Stimulated activated CD8-positive, alpha-beta memory T cell treated with anti-CD3 and anti-CD28 coated beads, Interleukin-12 subunit alpha, Interleukin-12 subunit beta, amount 100 ng/mL, for 24 hours (primary cell): ENCODE measurements at regions not wholly inside any gene's neighbourhood (a gene's known extent, or its start where the extent isn't known, plus 50 kb on each side); places are given as distances from the start of the nearest gene placed in this dataset.

Experiments
- DNase-seq: peaks from one replicate; pipeline ENCODE4 v3.0.0-alpha.2; 2020; ENCODE audit errors: extremely low read depth

DNA sequence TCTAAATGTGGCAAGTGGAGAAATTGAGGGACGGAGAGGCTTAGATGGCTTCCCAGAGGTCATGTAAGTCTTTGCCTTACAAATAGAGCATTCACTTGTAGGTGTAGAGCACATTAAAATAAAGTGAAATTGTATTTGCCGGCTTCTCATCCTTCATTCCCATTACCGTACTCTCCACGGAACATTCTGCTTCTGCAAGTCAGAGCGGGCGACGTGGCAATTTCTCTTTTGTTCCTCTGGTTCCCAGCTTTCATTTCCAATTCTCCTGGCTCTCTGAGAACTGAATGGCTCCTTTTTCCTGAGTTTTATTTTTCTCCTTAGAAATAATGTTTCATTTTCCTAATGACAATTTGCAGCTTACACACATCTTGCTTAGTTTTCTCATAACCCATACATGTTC, 51.3 kb upstream of the PFKP start:
- DNase-seq: no peak

DNA sequence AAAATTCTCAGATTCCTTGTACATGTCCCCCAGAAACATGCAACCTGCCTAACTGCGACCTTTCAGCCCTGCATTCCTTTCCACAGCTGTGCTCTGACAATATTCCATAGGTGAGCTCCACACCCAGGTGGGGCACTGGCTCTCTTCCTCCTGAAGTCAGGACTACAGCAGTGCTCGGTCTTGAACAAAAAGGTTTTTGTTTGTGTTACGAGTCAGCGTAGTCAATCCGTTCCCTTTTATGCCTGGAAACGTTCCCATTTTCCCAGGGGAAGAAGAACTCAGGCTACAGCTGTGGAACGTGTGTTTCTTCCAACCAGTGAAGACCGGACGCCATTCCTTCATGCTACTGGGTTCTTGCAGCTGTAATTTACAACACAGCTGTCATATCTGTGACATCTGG, 52.4 kb upstream of the PFKP start:
- DNase-seq: no peak

DNA sequence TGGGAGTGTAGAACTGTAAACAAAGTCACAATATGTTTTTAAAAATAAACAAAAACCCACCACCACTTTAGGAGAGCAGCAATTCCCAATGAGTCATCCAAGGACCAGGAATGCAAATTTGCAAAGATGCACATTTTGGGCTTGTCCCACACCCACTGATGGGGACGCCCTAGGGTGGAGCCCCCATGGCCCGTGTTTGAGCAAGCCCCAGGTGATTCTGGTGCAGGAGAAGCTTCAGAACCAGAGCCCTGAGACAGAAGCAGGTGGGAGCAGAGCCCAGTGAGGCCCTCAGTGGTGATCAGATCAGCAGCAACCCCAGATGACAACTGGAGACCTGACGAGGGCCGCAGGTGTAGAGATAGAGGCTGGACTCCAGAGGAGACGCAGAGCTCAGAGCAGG, 55.1 kb upstream of the PFKP start:
- DNase-seq: no peak

DNA sequence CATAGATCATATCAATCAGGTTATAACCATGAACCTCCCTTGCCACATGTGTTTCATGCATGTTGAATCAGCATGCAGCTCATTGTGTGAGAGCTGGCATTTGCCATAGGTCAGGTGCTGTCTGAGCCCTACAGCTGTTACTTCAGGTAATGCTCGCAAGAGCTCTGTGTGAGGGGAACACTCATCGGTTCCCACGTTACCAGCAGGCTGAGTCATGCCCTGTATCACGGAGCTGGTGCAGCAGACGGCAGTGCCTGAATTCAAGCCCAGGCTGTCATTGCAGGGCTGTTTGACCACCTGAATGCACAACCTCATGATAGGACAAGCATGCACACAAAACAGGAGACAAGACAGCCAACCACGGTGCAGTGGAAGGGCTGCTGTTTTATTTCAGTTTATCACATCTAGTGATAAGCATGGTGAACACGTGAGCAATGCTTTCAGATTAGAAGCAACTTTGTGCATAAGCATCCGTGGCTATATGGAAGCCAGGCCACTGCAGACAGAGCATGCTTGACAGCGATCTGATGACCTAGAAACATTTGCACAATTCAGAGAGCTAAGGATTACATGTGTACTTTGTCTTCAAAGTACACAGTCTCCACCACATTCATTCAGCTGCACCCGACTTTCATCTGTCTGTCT, 56.4 kb upstream of the PFKP start:
- no peak for DNase-seq

DNA sequence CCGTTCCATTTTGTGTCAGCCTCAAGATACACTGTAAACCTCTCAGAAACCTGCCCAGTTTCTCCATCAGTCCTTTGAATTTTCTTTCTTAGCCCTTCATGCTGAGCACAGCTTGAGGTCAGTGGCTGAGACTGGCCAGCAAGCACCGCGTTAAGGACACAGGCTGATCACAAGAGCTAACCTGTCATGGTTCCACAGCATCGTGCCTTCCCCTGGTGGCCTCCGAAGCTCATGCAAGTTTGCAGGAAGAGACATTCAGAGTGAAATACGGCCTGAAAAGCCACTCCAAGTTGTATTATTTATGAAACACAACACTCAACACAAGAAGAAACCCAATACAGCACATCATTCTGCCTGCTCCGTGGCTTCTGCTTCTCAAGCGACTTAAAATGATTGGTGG, 57.0 kb upstream of the PFKP start:
- no peak for DNase-seq

DNA sequence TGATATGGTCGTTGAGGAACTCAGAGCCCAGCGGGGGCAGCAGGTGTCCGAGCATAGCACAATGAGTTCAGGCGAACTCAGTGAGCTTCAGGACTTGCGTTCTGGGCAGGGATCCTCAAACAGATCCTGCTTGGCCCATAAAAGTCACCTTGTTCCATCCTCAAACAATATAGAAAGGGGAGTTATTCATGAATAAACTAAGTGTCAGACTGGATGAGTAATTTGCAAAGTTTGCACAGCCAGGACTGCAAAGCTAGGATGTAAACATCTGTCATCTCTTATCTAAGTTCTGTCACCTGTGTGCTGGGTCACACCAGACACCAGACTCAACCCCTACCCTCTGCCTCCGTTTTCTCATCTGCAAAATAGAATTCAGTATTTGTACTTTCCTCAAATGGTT, 58.0 kb upstream of the PFKP start:
- no peak for DNase-seq

DNA sequence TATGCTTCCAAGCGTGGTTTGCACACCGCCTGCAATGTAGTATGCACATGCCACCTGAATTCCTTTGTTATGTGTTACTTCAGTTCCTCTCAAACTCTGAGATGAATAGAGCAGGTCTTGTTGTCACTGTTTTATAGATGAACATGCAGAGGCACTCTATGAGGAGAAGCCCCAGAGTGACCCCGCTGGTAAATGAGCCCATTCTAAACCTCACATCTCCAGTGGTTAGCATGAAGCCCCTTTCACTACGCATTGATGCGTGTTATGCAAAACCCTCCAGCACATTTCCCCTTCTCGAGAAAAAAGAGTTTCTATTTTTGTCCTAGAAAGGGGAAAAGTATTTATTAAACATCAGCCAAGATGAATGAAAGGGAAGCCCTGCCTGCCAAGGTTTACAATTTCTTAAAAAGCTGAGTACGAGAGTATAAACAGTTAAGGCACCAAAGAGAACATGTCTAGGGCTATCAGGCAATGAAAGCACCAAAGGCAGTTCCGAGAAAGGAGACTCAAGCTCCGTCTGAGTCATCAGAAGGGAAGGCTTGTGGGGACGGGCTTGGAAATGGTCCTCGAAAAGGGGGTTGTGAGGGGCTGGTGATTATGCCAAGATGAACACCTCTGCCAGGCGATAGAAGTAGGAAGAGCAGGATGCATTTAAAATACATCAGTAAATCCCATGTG, 58.7 kb upstream of the PFKP start:
- no peak for DNase-seq

DNA sequence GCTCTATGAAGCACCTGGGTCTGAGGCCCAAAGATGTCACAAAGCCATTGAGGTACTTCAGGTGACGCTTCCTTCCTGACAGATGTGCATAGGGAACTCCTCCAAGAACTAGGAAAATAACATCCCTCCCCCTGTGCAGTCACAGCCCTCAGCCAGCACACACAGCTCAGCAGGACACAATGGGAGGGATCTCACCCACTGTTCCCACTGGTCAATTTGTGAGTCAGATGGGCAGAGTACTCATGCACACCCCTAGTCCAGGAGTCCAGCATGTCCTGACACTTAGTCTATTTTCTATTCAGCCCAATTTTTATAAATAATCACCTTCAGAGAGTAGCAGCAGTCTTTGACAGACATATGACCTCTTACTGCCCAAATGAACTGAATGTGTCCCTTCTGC, 60.7 kb upstream of the PFKP start:
- DNase-seq: no peak

DNA sequence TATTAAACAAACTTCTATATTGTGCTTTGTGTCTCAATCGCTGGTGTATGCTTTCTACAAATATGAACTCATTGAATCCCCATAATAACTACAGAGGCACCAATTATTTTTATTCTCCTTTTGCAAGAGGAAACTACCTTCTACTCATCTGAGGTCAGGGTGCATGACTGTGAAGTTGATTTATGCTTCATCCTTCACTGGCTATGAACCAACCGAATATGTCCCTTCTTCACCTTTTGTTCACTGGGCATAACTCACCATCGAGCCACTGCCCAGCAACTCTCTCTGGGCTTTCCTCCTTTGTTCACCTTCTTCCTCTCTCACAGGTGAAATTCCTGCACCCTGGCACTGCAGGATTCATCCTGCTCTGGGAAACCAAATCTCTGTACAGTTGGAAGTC, 61.3 kb upstream of the PFKP start:
- no peak for DNase-seq

DNA sequence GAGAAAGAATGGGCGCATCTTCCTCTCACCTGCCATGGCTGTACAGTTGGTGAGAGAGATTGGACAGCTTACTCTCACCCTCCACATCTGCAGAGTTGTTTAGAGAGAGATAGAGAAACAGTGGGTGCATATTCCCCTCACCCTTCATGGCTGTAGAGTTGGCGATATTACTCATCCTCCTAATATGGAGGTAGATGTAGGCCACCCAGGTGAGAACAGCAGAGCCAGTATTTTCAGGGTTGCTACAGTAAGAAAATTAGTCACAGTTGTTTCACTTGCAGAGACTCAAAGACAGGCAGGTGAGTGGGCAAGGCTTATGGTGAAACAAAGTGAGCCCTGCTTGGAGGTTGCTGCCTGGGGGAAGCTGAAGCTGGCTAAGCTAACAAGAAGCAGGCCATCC, 65.0 kb upstream of the PFKP start:
- DNase-seq: no peak

DNA sequence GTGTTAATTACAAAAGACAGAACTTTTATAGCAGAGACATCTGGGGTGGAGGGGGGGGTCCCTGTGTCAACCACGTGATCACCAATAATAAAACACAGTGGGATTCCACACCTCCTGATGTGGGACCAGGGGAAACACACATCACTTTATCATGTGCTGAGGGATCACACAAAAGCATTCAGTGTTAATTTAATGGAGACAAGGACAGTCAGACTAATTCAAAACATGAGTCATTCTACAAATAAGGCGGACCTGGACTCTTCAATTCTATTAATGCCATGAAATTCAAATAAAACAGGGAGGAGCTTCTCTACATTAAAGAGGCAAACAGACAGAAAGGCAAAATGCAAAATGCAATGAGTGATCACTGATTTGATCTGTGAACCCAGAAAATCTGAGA, 67.3 kb upstream of the PFKP start:
- no peak for DNase-seq

DNA sequence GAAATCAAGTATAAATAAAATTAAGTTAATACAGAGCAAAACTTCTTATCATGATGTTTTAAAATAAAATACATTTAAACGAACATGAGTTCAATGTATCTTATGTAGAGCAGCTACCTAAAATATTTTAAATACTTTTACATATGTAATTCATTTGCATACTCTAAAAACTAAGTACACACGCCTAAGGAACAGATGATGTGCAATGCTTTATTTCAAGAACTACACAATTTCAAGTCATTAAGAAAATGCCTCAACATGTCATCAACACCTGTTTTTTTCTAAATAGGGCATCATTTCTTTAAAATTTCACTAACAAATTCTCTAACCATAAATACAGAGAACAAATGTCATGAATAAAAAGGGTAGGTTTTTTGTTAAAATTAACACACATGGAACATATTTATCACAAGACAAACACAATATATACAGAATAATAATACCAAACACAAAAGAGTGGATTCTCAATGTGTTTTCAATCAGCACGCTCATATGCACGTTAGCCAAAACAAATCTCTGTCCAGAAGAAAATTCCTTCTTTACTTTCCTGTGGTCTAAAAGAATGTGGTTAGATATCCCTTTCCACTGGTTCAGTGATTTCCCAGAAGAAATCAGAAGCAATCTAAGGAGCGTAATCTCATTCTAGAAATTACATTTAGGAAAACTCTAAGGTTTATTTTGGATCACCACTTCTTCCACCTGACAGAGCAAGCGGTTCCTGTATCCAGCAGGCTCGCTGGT, 73.0 kb upstream of the PFKP start:
- no peak for DNase-seq

DNA sequence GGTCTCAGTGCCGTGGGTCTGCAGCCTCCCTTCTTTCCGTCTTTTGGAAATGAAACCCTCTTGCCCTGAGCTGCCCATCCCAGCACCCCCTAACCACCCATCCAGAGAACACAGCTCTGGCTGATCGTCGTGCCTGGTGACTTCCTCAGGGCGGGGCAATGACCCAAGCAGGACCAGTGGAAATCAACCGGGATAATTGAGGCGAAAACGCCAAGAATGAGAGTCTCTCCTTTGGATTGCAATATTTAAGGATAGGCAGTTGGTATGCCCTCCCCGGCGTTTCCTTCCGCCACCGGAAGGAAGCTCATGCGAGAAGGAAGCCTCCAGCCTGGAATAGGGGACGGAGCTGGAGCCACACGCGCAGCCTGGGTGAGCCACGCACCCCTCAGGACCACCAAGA, 73.7 kb upstream of the PFKP start:
- no peak for DNase-seq

DNA sequence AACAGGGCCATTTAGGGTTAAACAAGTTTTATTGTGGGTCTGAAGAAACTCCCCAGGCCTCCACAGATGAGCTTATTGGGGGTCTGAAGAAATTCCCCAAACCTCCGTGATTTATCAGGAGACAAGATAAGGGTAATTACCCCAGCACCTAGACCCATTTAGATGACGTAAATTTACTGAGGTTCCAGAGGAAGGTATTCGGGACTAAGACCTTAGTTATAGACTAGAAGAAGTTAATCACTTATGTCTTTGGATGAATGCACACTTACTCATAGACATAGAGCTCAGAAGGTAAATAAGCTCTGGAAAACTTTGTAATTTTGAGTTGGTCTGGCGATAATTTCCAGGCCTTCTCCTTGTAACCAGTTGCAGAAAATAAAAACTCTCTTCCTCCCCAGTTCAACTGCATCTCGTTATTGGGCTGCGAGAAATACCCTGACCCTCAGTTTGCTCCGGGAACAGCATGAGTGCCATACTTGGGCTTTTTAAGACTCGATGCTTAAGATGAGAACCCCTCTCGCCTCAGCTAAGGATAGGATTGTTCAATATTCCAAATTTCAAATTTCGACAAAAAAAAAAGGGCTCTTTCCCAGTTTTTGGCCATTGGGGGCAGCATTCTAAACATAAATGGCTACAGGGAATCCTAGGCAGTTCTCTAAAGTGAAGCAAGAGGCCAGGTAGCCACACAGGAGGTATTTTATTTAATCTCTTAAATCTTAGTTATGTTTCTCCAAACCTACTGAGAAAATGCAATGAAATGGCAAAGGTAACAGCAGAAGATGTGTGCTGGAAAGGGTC, 74.7 kb upstream of the PFKP start:
- no peak for DNase-seq

DNA sequence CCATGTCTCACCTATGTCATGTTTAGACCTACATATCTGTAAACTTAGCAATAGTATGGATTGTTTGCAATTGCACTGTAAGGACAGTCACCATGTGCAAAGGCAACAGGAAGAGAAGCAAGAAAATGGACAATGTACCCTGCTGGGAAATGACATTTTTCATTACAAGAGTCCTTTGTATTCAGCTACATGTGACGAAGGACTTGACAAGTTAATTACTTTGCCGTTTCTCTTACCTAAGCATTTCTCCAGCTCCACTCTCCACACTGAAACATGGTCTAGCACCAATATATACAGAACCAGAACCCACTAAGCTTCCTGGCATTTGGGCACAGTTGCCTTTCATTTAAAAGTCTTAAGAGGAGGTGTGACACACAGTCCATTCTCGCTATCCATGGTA, 76.6 kb upstream of the PFKP start:
- no peak for DNase-seq

DNA sequence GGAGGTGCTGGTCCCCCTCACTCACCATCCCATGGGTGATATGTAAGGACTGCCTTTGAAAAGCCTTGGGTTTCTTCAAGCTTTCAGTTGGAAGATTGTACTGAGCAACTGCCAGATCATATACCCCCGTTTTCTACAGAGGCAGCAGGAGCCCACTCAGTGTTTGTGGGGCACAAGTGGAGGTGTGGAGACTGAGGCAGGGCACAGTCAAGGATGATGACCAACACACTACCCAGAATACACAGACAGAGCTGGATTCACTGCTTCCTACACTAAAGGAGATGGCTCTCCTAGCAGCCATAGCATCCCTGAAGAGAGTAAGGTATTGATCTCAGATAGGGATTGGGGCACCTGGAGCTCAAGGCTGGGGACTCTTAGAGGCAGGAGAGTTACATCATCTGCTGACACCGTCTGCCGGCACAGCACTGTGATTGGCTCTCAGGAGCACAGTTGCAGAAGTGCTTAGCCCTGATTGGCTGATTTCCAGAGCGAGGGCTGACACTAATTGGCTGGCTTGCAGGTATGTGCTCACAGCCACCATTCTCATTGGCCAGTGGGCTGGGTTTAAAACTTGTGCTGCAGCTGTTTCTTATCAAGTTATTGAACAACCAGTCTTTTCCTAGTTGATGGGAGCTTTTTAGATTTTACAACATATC, 77.9 kb upstream of the PFKP start:
- no peak for DNase-seq

DNA sequence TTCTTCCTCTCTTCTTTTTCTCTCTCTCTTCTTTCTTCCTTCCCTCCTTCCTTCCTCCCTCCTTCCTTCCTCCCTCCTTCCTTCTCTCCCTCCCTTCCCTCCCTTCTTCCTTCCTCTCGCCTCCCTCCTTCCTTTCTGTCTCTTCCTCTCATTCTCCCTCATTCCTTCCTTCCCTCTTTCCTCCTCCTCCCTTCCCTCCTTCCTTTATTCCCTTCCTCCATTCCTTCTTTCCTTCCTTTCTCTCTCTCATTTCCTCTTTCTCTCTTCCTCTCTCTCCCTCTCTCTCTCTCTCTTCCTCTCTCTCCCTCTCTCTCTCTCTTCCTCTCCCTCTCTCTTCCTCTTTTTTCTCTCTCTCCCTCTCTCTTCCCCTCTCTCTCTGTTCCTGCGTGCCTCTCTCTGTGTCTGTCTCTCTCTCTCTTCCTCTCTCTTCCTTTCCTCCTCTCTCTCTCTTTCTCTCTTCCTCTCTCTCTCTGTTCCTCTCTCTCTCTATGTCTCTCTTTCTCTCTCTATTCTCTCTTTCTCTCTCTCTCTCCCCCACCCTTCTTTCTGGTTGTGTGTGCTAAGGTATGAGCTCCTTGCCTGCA, 80.1 kb upstream of the PFKP start:
- no peak for DNase-seq

DNA sequence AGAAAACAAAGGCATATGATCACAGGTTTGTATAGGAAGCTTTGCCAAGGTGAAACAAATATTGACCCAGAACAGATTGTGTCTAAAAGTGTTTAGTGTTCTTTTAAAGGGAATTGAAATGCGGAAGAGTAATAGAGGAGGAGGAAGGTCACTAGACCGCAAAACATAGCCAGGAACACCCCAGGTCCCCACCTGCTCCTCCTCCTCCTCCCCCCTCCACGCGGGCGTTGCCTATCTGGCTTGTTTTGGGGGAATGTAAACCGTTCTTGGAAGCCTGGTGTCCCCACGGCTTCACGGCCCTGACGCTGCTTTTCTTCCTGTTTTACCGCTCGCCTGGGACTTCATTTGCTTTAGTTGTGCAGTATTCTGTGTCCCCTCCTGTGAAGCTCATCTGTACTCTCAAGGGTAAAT, 81.0 kb upstream of the PFKP start:
- no peak for DNase-seq

DNA sequence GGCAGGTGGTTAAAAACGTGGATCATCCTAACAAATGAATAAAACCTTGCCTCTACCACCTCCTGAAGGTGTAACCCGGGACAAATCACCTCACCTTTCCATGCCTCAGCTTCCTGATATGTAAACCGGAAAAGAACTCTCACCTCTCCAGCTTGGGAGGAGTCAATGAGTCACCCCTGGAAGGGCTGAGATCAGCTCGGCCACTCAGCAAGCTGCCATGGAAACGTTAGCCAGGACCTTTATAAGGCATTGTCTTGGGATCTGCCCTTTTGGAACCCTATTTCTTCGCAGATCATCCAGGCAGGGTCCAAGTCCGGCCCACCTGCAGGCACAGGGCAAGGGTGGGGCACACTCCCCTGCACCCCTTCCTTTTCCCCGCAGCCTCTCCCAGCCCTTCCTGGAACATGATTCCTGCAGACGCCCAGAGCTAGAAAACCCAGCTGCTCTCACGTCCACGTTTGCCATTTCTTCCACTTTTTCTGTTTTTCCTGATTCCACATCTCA, 81.6 kb upstream of the PFKP start:
- DNase-seq: no peak

DNA sequence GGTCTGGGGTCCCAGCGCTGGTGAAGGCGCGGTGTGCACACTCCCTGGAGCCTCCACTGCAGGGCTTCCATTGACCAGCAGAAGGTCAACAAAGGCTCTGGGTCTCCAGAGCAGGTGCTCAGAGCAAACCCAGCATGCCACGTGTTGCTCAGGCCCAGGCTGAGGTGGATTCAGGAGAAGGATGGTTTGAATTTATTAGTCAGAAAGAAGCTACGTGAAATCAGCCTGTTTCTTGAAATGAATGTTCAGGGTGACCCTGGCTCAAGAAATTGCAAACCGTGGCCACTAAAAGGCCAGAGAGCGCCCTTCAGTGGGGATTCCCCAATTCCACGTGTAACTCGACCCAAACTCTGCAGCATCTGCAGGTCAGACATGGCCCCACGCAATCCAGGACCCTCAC, 82.7 kb upstream of the PFKP start:
- no peak for DNase-seq

DNA sequence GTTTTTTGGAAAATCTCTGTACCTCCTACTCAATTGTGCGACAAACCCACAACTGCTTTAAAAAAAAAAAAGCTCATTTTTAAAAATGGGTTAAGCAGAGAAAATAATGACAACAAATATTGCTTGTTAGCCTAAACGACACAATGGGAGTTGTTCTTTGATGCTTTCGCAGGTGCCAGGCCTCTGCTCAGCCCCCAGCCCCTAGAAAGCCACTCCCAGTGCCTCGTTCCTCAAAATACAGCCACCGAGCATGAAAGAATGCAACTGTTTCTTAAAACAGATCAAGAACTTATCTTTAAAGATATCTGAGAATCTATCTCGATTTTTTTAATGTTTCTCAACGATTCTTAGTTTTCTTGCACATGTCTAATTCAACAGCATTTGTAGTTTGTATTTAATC, 85.2 kb upstream of the PFKP start:
- no peak for DNase-seq
